Hematopoietic multipotent progenitor cell treated with erythropoietin and hydrocortisone succinate and interleukin-3 and kit ligand, for 6 days (in vitro differentiated cells): ENCODE measurements at regions not wholly inside any gene's neighbourhood (a gene's known extent, or its start where the extent isn't known, plus 50 kb on each side); places are given as distances from the start of the nearest gene placed in this dataset.
"Not testable (repeated sequence)": the region's sequence is repeated elsewhere in the genome, so short reads cannot be mapped to it uniquely, and the experiment has no call there.

ENCODE experiments used
- DNase-seq: peaks from one replicate; pipeline ENCODE4 v3.0.0-alpha.2; 2015

GRCh38 chr6:130557481-130558112, 191.8 kb downstream of the TMEM200A start:
- DNase-seq, result no peak

DNA sequence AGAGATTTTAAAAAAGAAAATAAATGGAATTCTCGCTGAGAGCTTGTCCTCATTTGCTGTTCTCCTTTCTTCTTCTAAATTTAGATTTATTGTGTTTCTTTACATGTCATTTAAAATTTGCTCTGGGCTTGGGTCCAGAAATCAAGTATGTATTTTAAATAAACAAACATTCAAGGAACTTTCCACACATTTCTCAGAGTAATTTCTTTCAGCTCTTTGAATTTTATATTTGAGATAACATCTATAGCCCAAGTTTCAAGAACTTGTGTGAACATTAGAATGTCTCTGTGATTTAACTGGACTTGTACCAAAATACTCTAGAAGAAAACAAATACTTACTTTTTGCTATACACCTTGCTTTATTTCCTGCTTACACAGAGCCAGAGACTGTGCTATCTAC, 192.3 kb downstream of the TMEM200A start:
- DNase-seq, result no peak

GRCh38 chr6:130559166-130559565, 193.3 kb downstream of the TMEM200A start:
- DNase-seq, result no peak

- no peak for DNase-seq
Measured at GRCh38 chr6:130560231-130560630, 194.4 kb downstream of the TMEM200A start.

DNA sequence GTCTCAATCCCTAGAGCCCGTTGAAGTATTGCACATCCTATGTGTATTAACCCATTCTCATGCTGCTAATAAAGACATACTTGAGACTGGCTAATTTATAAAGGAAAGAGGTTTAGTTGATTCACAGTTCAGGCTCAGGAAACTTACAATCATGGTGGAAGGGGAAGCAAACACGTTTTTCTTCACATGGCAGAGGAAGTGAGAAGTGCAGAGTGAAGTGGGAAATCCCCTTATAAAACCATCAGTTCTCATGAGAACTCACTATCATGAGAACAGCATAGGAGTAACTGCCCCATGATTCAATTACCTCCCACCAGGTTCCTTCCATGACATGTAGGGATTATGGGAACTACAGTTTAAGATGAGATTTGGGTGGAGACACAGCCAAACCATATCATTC, 195.3 kb downstream of the TMEM200A start:
- not testable (repeated sequence) for DNase-seq

- DNase-seq, result no peak
Measured at GRCh38 chr6:130565696-130566095, 199.9 kb downstream of the TMEM200A start.

DNA sequence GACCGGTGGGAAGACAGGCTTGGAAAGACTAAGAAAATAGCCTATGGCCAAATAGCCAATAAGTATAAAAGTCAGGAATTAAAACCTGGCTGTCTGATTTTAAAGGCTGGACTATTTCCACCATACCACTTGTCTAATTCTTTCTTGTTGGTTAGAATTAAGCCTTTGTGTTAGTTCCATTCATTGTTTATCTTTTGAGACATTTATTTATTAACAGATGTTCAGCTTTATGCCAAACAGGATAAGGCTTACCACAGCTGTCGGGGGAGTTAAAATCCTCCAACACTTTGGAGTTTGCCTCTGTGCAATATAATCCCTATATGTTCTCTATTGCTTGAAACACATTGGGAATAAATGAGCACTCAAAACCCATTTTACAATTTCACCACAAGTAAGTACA, 208.3 kb downstream of the TMEM200A start:
- DNase-seq, result no peak

- no peak for DNase-seq
Measured at GRCh38 chr6:130575557-130575956, 209.7 kb downstream of the TMEM200A start.

- DNase-seq, result peak; percentile 38
Measured at GRCh38 chr6:130575971-130576370, 210.2 kb downstream of the TMEM200A start.

DNA sequence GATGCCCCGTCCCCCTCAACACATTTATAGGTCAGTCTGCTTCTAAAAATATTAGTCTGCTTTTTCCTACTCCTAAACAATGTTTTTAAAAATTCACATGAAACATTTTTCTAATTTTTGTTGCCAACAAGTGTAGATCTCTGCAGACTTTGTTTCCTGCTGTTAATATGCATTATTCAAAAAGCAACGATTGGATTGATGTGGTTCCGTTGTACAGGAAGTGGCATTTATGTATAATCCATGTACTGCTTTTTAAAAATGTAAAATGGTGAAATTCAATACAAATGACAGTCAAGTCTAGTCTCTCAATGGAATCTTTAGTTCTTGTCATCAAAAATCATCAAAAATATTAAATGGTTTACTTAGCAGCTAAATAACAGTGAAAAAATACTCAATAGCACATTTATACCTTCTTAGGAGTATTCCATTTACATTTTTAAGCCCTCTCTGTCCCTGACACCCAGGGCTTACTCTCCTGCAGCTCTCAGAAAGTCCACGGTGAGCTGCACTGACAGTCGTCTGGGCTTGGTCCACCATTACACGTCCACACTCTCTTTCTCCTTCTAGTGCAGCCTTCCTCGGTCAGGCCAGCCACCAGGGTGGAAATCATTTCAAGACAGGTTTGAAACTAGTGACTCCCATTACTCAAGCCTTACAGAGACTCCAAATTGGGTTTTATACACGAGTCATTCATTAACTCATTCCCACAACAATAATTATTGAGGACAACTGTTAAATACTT, 211.5 kb downstream of the TMEM200A start:
- DNase-seq, result no peak

- DNase-seq, result no peak
Measured at GRCh38 chr6:130578713-130579112, 212.9 kb downstream of the TMEM200A start.

DNA sequence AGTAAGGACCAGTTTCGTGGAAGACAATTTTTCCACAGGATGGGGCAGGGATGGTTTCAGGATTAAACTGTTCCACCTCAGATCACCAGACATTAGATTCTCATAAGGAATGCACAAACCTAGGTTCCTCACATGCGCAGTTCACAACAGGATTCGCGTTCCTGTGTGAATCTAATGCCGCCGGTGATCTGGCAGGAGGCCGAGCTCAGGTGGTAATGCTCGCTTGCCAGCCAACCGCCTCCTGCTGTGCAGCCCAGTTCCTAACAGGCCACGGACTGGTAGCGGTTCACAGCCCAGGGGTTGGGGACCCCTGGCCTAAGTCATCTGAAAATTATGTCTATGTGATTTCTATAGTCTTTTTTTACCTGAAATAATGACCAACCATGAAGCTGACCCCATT, 217.5 kb downstream of the TMEM200A start:
- no peak for DNase-seq

DNA sequence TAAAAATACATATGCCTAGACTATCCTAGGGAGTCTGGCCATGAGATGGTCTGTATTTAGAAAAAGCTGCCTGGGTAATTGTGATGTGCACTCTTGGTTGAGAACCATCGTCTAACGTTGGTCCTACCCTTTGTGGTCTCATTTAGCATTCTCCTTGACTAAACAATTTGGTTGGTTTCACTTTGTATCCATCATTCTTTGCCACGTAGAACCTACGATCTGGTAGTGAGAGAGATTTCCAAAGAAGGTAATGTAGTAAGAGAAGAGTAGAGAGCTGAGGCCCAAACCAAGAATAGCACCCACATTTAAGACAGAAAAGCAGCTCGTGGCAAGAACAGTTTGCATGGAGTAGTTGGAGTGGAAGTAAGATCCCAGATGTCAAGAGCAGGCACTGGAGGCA, 219.8 kb downstream of the TMEM200A start:
- no peak for DNase-seq

- DNase-seq, result no peak
Measured at GRCh38 chr6:130587778-130588520, 222.1 kb downstream of the TMEM200A start.

GRCh38 chr6:130593200-130593599, 227.4 kb downstream of the TMEM200A start:
- no peak for DNase-seq

GRCh38 chr6:130593948-130594347, 228.1 kb downstream of the TMEM200A start:
- DNase-seq, result no peak

- no peak for DNase-seq
Measured at GRCh38 chr6:130598021-130598989, 228.9 kb upstream of the SMLR1 start.

- no peak for DNase-seq
Measured at GRCh38 chr6:130600880-130601341, 226.3 kb upstream of the SMLR1 start.

GRCh38 chr6:130602151-130602770, 224.9 kb upstream of the SMLR1 start:
- peak; percentile 18 for DNase-seq

GRCh38 chr6:130603391-130603790, 223.8 kb upstream of the SMLR1 start:
- no peak for DNase-seq

DNA sequence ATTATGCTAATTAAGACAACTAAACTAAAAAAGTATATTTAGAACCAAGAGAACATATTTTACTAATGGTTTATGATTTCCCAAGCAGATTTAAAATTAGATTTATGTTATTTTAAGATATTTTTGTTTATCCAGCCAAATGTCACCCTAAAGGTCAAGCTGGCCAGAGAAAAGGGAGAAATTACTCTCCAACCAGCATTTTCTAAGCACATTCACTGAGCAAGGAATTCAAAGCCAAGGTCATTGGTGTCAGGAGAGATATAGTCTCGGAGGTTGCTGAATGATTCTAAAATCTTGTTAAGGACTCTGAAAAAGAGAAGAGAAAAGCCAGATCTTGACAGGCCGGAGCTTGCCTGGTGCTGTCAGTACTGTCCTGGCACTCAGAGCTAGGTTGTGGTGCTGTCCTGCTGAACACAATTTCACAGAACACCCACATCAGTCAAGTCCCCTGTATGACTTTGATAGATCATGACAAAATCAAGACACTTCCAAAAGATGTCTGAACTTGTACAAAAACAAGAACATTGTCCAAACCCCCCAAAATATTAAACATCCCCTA, 222.3 kb upstream of the SMLR1 start:
- no peak for DNase-seq

- no peak for DNase-seq
Measured at GRCh38 chr6:130610303-130610702, 216.9 kb upstream of the SMLR1 start.
